Pancreas (tissue), 10 donors: ENCODE measurements at regions not wholly inside any gene's neighbourhood (a gene's known extent, or its start where the extent isn't known, plus 50 kb on each side); places are given as distances from the start of the nearest gene placed in this dataset.
A peak's percentile ranks its signal among the peaks of the same experiment; 100 is the strongest.

Source experiments
- ATAC-seq, 4 donors: fragments of 200-7000 bp; cut with Tn5 transposase; one replicate each; pipeline versions ENCODE4 v1.8.0 to v1.9.1; 2020; ENCODE audit warnings: mild to moderate bottlenecking in 4 of 4, moderate library complexity in 4 of 4
- DNase-seq, 6 donors: peaks; one replicate each; pipeline ENCODE4 v3.0.0-alpha.2; 2020
- FAIRE-seq: peaks from 2 replicates; lab custom pipeline; 2012; peaks lifted over from hg19 to GRCh38; lab: Jason Lieb, UNC
- H3K27ac ChIP-seq, 4 donors: fragments of 200-600 bp; sonication (generic); 1 replicate in 3 of 4; 2 replicates in 1 of 4; pipeline versions ENCODE4 v1.5.0 to v1.8.0; 2020
- H3K27me3 ChIP-seq, 4 donors: fragments of 200-600 bp; one replicate each; pipeline ENCODE4 v1.8.0; 2021
- H3K36me3 ChIP-seq, 3 donors: fragments of 200-600 bp; sonication (generic) in 1 of 3; one replicate each; pipeline versions ENCODE4 v1.5.0 to v1.8.0; 2020 to 2021
- H3K4me1 ChIP-seq, 3 donors: fragments of 200-600 bp; one replicate each; pipeline ENCODE4 v1.8.0; 2021
- H3K4me3 ChIP-seq, 4 donors: fragments of 200-600 bp; sonication (generic) in 2 of 4; one replicate each; pipeline versions ENCODE4 v1.5.0 to v1.8.0; 2020 to 2021
- H3K9me3 ChIP-seq, 4 donors: fragments of 200-600 bp; one replicate each; pipeline ENCODE4 v1.8.0; 2021
- CTCF ChIP-seq, 4 donors: fragments of 200-600 bp; sonication (generic) in 3 of 4; IDR thresholded peaks; one replicate each; pipeline versions ENCODE4 v1.5.0 to v1.8.0; 2021; ENCODE audit warnings: antibody characterized with exemption in 4 of 4
- WGBS, 2 donors: extraction: QIAGEN DNeasy Blood & Tissue Kit; methylation state at CpG; one replicate each; pipeline ENCODE4 v1.1.7; 2013; 5-methylcytosine and 5-hydroxymethylcytosine counted together
- intact Hi-C, 3 donors: fragments of 100-400 bp; cut with DNase I; formaldehyde crosslinking; loops; one replicate each; pipeline versions ENCODE4 v1.11.1 to v1.14.2; 2022
- donor health status: healthy with polysubstance abuse.
- donor health status: DM: no; HTN: no; CAD: no; lungs with moderate emphysema.
- donor health status: DM: no; HTN: no; CAD: no.
- donor health status: control.
- donor health status: control.
- donor health status: Bipolar disorder and iron deficiency.
- donor health status: DM: yes; HTN: yes; CAD: no.
- donor health status: DM: no; HTN: no; CAD: no.
- donor health status: DM: no; HTN: no; CAD: no.
- donor health status: DM: yes; HTN: yes; CAD: no.

DNA sequence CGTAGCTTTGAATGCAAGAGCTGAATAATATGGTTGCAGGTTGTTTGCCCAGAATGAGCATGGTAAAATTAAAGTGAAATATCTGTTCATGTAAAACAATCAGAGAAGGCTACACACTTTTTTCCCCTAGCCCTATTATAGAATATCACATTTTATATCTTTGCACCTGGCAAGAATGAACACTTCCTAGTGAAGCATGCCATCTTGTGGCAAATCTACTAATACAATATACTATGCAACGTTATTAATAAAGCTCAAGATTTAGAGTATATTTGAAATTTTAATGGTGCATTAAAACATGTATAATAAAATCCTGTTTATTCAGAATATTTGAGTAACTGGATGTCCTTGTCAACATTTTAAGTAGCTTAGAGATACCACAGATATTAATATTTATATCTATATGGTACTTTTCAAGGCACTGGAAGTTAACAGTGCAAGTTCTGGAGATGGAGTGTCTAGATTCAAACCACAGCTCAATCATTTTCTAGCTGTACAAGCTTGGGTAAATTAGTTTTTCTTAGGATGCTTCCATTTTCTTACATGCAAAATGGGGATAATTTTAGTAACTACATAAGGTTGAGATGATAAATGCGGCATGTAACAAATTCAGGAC lies 643.1 kb upstream of the SEMA3D start:
- WGBS, 2 donors, result 55% methylated on average over 3 of the region's 3 CpGs
- H3K4me3 ChIP-seq, result no peak overlapping the region
- ATAC-seq, result no peak
- no peaks in the 10 kb centered on the region for H3K4me1 ChIP-seq
- TF ChIP-seq CTCF (IDR thresholded peaks at IDR 0.05), result peak in 1 of 4 donors; percentile 11
- H3K36me3 ChIP-seq, result no peaks in the 10 kb centered on the region
- no peaks in the 10 kb centered on the region for H3K27me3 ChIP-seq
- FAIRE-seq, result no peak
- H3K9me3 ChIP-seq, result no peaks in the 10 kb centered on the region
- H3K27ac ChIP-seq, result no peak overlapping the region
- DNase-seq, result no peak
- intact Hi-C loops, result no loop called here

- Histone ChIP-seq H3K36me3 (no peaks in the 10 kb centered on the region), H3K4me1 (no peaks in the 10 kb centered on the region), H3K27ac (no peak overlapping the region), H3K4me3 (no peak overlapping the region), H3K9me3 (no peaks in the 10 kb centered on the region), H3K27me3 (no peaks in the 10 kb centered on the region)
- WGBS, 2 donors, result 91 to 97% methylated on average over 1 of the region's 1 CpG
- DNase-seq (no peak), FAIRE-seq (no peak), ATAC-seq (no peak)
- intact Hi-C loops, result no loop called here
- TF ChIP-seq CTCF (IDR thresholded peaks at IDR 0.05), result no peak
Measured at GRCh38 chr7:85829176-85829575, 642.3 kb upstream of the SEMA3D start.

- ATAC-seq, result no peak
- no peak for FAIRE-seq
- H3K9me3 ChIP-seq, result no peaks in the 10 kb centered on the region
- DNase-seq, result no peak
- no peak overlapping the region for H3K27ac ChIP-seq
- intact Hi-C loops, result no loop called here
- H3K4me1 ChIP-seq, result no peaks in the 10 kb centered on the region
- no peak for TF ChIP-seq CTCF (IDR thresholded peaks at IDR 0.05)
- 46 to 64% methylated on average over 2 of the region's 2 CpGs for WGBS, 2 donors
- no peak overlapping the region for H3K4me3 ChIP-seq
- H3K36me3 ChIP-seq, result no peaks in the 10 kb centered on the region
- H3K27me3 ChIP-seq, result no peaks in the 10 kb centered on the region
Measured at GRCh38 chr7:85828614-85829013, 641.8 kb upstream of the SEMA3D start.

GRCh38 chr7:85823396-85824080 lies 636.7 kb upstream of the SEMA3D start:
- no peaks in the 10 kb centered on the region for H3K27me3 ChIP-seq
- no peak overlapping the region for H3K27ac ChIP-seq
- no peaks in the 10 kb centered on the region for H3K9me3 ChIP-seq
- FAIRE-seq (no peak), DNase-seq (no peak), ATAC-seq (no peak)
- TF ChIP-seq CTCF (IDR thresholded peaks at IDR 0.05), result no peak
- H3K4me1 ChIP-seq, result no peaks in the 10 kb centered on the region
- 55 to 76% methylated on average over 8 of the region's 8 CpGs for WGBS, 2 donors
- intact Hi-C loops, result no loop called here
- H3K4me3 ChIP-seq, result no peak overlapping the region
- no peaks in the 10 kb centered on the region for H3K36me3 ChIP-seq

- no peak overlapping the region for H3K4me3 ChIP-seq
- intact Hi-C loops, result no loop called here
Measured at GRCh38 chr7:85821926-85822325, 635.1 kb upstream of the SEMA3D start.

More at GRCh38 chr7:85821926-85822325, 635.1 kb upstream of the SEMA3D start:
- Histone ChIP-seq H3K4me1 (no peaks in the 10 kb centered on the region), H3K27me3 (no peaks in the 10 kb centered on the region), H3K27ac (no peak overlapping the region), H3K9me3 (no peaks in the 10 kb centered on the region), H3K36me3 (no peaks in the 10 kb centered on the region)
- DNase-seq (peak in 1 of 6 donors; percentile 32), ATAC-seq (no peak), FAIRE-seq (no peak)
- no peak for TF ChIP-seq CTCF (IDR thresholded peaks at IDR 0.05)
- 75 to 85% methylated on average over 4 of the region's 4 CpGs for WGBS, 2 donors
